Hepatocyte (in vitro differentiated cells): ENCODE measurements at regions not wholly inside any gene's neighbourhood (a gene's known extent, or its start where the extent isn't known, plus 50 kb on each side); places are given as distances from the start of the nearest gene placed in this dataset.

Experiments
- CTCF ChIP-seq: fragments of 200-600 bp; sonication (generic); IDR thresholded peaks from 2 replicates; pipeline ENCODE4 v1.5.1; 2016; ENCODE audit warnings: antibody characterized with exemption, mild to moderate bottlenecking; ENCODE audit not compliant: poor library complexity
- EZH2phosphoT487 ChIP-seq: fragments of 200-600 bp; sonication (generic); IDR thresholded peaks from one replicate; pipeline ENCODE4 v1.6.1; 2018; ENCODE audit warnings: antibody characterized with exemption, mild to moderate bottlenecking, low read depth, moderate library complexity; ENCODE audit not compliant: unreplicated experiment, severe bottlenecking

GRCh38 chr4:160100316-160100715 is 997.4 kb downstream of the RAPGEF2 start:
- no peak for TF ChIP-seq CTCF
- no peak for TF ChIP-seq EZH2phosphoT487
